ENCODE measurements at regions not wholly inside any gene's neighbourhood (a gene's known extent, or its start where the extent isn't known, plus 50 kb on each side); places are given as distances from the start of the nearest gene placed in this dataset.

- TF ChIP-seq POLR2A (IDR thresholded peaks at IDR 0.05), result no peak
- no peak for TF ChIP-seq CTCF (IDR thresholded peaks at IDR 0.05)
- Histone ChIP-seq H3K27ac (no peak overlapping the region), H3K27me3 (peaks cover 0 to 4% of the 10 kb centered on the region in 2 donors), H3K4me1 (no peaks in the 10 kb centered on the region), H3K9me3 (no peaks in the 10 kb centered on the region), H3K4me3 (no peak overlapping the region), H3K36me3 (replicated peaks in 1 of 2; ENCODE audit: insufficient read depth in 1 of 2, low read depth in 2 of 2) (no peaks in the 10 kb centered on the region)
- 57 to 61% methylated on average over 16 to 20 of the region's 20 CpGs for WGBS, 2 donors
- intact Hi-C loops (cut with DNase I), result no loop called here
- peak; percentile 15 for ATAC-seq
- no peak for DNase-seq
Measured at GRCh38 chr20:46810448-46811223, 84.0 kb upstream of the EYA2 start.

GRCh38 chr20:46811224-46812084, 83.2 kb upstream of the EYA2 start:
- H3K9me3 ChIP-seq, result no peaks in the 10 kb centered on the region
- ATAC-seq (peak; percentile 24), DNase-seq (no peak)
- WGBS, 2 donors, result 10 to 14% methylated on average over 28 to 54 of the region's 54 CpGs
- H3K4me3 ChIP-seq, result no peak overlapping the region
- no peaks in the 10 kb centered on the region for H3K36me3 ChIP-seq (replicated peaks in 1 of 2; ENCODE audit: insufficient read depth in 1 of 2, low read depth in 2 of 2)
- no peak for TF ChIP-seq POLR2A (IDR thresholded peaks at IDR 0.05)
- TF ChIP-seq CTCF (IDR thresholded peaks at IDR 0.05), result no peak
- intact Hi-C loops (cut with DNase I), result no loop called here
- H3K27ac ChIP-seq, result no peak overlapping the region
- H3K4me1 ChIP-seq, result no peaks in the 10 kb centered on the region
- H3K27me3 ChIP-seq, result peaks cover 0 to 4% of the 10 kb centered on the region in 2 donors

DNA sequence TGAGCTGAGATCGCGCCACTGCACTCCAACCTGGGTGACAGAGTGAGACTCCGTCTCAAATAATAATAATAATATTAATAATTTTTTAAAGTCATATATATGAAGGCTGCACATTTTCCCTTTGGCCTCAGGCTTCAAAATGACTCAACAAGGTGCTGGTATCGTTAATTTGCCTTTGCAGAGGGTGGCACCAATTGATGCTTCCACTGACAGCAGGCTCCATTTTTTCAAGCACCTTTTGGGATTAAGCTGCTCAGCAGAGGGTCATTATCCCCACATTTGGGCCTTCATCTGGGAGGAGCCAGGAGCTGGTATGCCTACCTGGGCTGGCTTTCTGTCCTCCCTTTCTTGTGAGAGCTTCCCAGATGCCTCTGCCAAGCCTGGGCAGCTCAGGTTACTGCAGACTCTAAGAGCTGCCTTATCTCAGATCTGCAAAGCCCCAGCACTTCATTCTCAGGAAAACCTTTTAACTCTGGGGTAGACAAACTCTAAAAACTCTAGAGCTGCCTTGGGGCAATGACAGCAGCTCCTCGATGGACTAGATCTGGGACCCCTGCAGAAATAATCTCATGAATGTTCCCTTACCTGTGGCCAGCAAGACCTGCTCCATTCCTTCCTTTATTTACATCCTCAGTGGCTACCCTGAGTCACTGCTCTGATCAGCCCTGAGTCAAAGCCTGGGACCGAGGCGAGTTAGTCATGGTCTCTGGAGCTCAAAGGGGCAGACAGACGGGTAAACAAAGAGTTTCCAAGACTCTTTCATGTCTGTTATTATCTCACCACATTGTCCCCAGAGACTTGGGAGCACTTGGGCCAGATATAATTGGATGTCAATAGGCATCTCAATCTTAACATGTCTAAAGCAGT, 80.0 kb upstream of the EYA2 start:
- Histone ChIP-seq H3K4me3 (no peak overlapping the region), H3K36me3 (replicated peaks in 1 of 2; ENCODE audit: insufficient read depth in 1 of 2, low read depth in 2 of 2) (no peaks in the 10 kb centered on the region), H3K9me3 (no peaks in the 10 kb centered on the region), H3K27ac (no peak overlapping the region), H3K27me3 (peaks cover 0 to 4% of the 10 kb centered on the region in 2 donors), H3K4me1 (no peaks in the 10 kb centered on the region)
- 56 to 57% methylated on average over 8 of the region's 8 CpGs for WGBS, 2 donors
- intact Hi-C loops (cut with DNase I), result no loop called here
- DNase-seq (no peak), ATAC-seq (no peak)
- TF ChIP-seq CTCF (IDR thresholded peaks at IDR 0.05) (no peak), POLR2A (IDR thresholded peaks at IDR 0.05) (no peak)

- no peaks in the 10 kb centered on the region for H3K36me3 ChIP-seq (replicated peaks in 1 of 2; ENCODE audit: insufficient read depth in 1 of 2, low read depth in 2 of 2)
- DNase-seq (no peak), ATAC-seq (no peak)
- intact Hi-C loops (cut with DNase I), result no loop called here
- TF ChIP-seq CTCF (IDR thresholded peaks at IDR 0.05) (no peak), POLR2A (IDR thresholded peaks at IDR 0.05) (no peak)
- WGBS, 2 donors, result 74 to 80% methylated on average over 5 of the region's 5 CpGs
- no peaks in the 10 kb centered on the region for H3K9me3 ChIP-seq
- H3K27me3 ChIP-seq, result peaks cover 0 to 4% of the 10 kb centered on the region in 2 donors
- H3K4me3 ChIP-seq, result no peak overlapping the region
- H3K27ac ChIP-seq, result no peak overlapping the region
- no peaks in the 10 kb centered on the region for H3K4me1 ChIP-seq
Measured at GRCh38 chr20:46816097-46816496, 78.5 kb upstream of the EYA2 start.

Data from body of pancreas (tissue), 4 donors.